ENCODE measurements at regions not wholly inside any gene's neighbourhood (a gene's known extent, or its start where the extent isn't known, plus 50 kb on each side); places are given as distances from the start of the nearest gene placed in this dataset.
"Not testable (repeated sequence)": the region's sequence is repeated elsewhere in the genome, so short reads cannot be mapped to it uniquely, and the experiment has no call there.

GRCh38 chr12:131499864-131500190, 211.1 kb upstream of the SFSWAP start:
- Histone ChIP-seq H3K36me3 (ENCODE audit: control insufficient read depth, insufficient read depth, low read length) (no peaks in the 10 kb centered on the region), H3K27me3 (ENCODE audit: control insufficient read depth, insufficient read depth, low read length) (no peaks in the 10 kb centered on the region), H3K27ac (ENCODE audit: low read depth, low read length) (no peak overlapping the region), H3K4me3 (ENCODE audit: low read length) (no peak overlapping the region), H3K9ac (ENCODE audit: low read length) (no peak overlapping the region), H3K4me1 (ENCODE audit: control insufficient read depth, insufficient read depth, low read length) (no peaks in the 10 kb centered on the region)

- Histone ChIP-seq H3K9ac (ENCODE audit: low read length) (no peak overlapping the region), H3K27ac (ENCODE audit: low read depth, low read length) (no peak overlapping the region), H3K4me3 (ENCODE audit: low read length) (no peak overlapping the region), H3K27me3 (ENCODE audit: control insufficient read depth, insufficient read depth, low read length) (no peaks in the 10 kb centered on the region), H3K36me3 (ENCODE audit: control insufficient read depth, insufficient read depth, low read length) (no peaks in the 10 kb centered on the region), H3K4me1 (ENCODE audit: control insufficient read depth, insufficient read depth, low read length) (no peaks in the 10 kb centered on the region)
These were observed 210.3 kb upstream of the SFSWAP start for GRCh38 chr12:131500564-131500963.

GRCh38 chr12:131505561-131505960, 205.3 kb upstream of the SFSWAP start:
- Histone ChIP-seq H3K27ac (ENCODE audit: low read depth, low read length) (no peak overlapping the region), H3K27me3 (ENCODE audit: control insufficient read depth, insufficient read depth, low read length) (no peaks in the 10 kb centered on the region), H3K9ac (ENCODE audit: low read length) (no peak overlapping the region), H3K4me3 (ENCODE audit: low read length) (no peak overlapping the region), H3K36me3 (ENCODE audit: control insufficient read depth, insufficient read depth, low read length) (no peaks in the 10 kb centered on the region), H3K4me1 (ENCODE audit: control insufficient read depth, insufficient read depth, low read length) (no peaks in the 10 kb centered on the region)

- no peaks in the 10 kb centered on the region for H3K36me3 ChIP-seq (ENCODE audit: control insufficient read depth, insufficient read depth, low read length)
- H3K27ac ChIP-seq (ENCODE audit: low read depth, low read length) = no peak overlapping the region
- H3K4me3 ChIP-seq (ENCODE audit: low read length) = no peak overlapping the region
- H3K4me1 ChIP-seq (ENCODE audit: control insufficient read depth, insufficient read depth, low read length) = no peaks in the 10 kb centered on the region
- no peaks in the 10 kb centered on the region for H3K27me3 ChIP-seq (ENCODE audit: control insufficient read depth, insufficient read depth, low read length)
- no peak overlapping the region for H3K9ac ChIP-seq (ENCODE audit: low read length)
These were observed 204.5 kb upstream of the SFSWAP start for GRCh38 chr12:131506426-131506825.

GRCh38 chr12:131507094-131507493, 203.8 kb upstream of the SFSWAP start:
- no peak overlapping the region for H3K9ac ChIP-seq (ENCODE audit: low read length)
- H3K36me3 ChIP-seq (ENCODE audit: control insufficient read depth, insufficient read depth, low read length) = no peaks in the 10 kb centered on the region
- no peaks in the 10 kb centered on the region for H3K27me3 ChIP-seq (ENCODE audit: control insufficient read depth, insufficient read depth, low read length)
- no peak overlapping the region for H3K27ac ChIP-seq (ENCODE audit: low read depth, low read length)
- H3K4me1 ChIP-seq (ENCODE audit: control insufficient read depth, insufficient read depth, low read length) = no peaks in the 10 kb centered on the region
- no peak overlapping the region for H3K4me3 ChIP-seq (ENCODE audit: low read length)

- Histone ChIP-seq H3K9ac (ENCODE audit: low read length) (no peak overlapping the region), H3K36me3 (ENCODE audit: control insufficient read depth, insufficient read depth, low read length) (no peaks in the 10 kb centered on the region), H3K4me1 (ENCODE audit: control insufficient read depth, insufficient read depth, low read length) (no peaks in the 10 kb centered on the region), H3K4me3 (ENCODE audit: low read length) (no peak overlapping the region), H3K27me3 (ENCODE audit: control insufficient read depth, insufficient read depth, low read length) (no peaks in the 10 kb centered on the region), H3K27ac (ENCODE audit: low read depth, low read length) (no peak overlapping the region)
These were observed 203.0 kb upstream of the SFSWAP start for GRCh38 chr12:131507881-131508280.

GRCh38 chr12:131509701-131510100, 201.2 kb upstream of the SFSWAP start:
- Histone ChIP-seq H3K4me3 (ENCODE audit: low read length) (no peak overlapping the region), H3K27ac (ENCODE audit: low read depth, low read length) (no peak overlapping the region), H3K9ac (ENCODE audit: low read length) (no peak overlapping the region), H3K27me3 (ENCODE audit: control insufficient read depth, insufficient read depth, low read length) (no peaks in the 10 kb centered on the region), H3K4me1 (ENCODE audit: control insufficient read depth, insufficient read depth, low read length) (no peaks in the 10 kb centered on the region), H3K36me3 (ENCODE audit: control insufficient read depth, insufficient read depth, low read length) (no peaks in the 10 kb centered on the region)

GRCh38 chr12:131510431-131510830, 200.5 kb upstream of the SFSWAP start:
- no peaks in the 10 kb centered on the region for H3K27me3 ChIP-seq (ENCODE audit: control insufficient read depth, insufficient read depth, low read length)

GRCh38 chr12:131511391-131511802, 199.5 kb upstream of the SFSWAP start:
- no peak overlapping the region for H3K27ac ChIP-seq (ENCODE audit: low read depth, low read length)
- no peaks in the 10 kb centered on the region for H3K27me3 ChIP-seq (ENCODE audit: control insufficient read depth, insufficient read depth, low read length)
- H3K4me1 ChIP-seq (ENCODE audit: control insufficient read depth, insufficient read depth, low read length) = no peaks in the 10 kb centered on the region
- no peaks in the 10 kb centered on the region for H3K36me3 ChIP-seq (ENCODE audit: control insufficient read depth, insufficient read depth, low read length)
- no peak overlapping the region for H3K4me3 ChIP-seq (ENCODE audit: low read length)
- H3K9ac ChIP-seq (ENCODE audit: low read length) = no peak overlapping the region

More at GRCh38 chr12:131510431-131510830, 200.5 kb upstream of the SFSWAP start:
- Histone ChIP-seq H3K9ac (ENCODE audit: low read length) (no peak overlapping the region), H3K4me3 (ENCODE audit: low read length) (no peak overlapping the region), H3K27ac (ENCODE audit: low read depth, low read length) (no peak overlapping the region), H3K4me1 (ENCODE audit: control insufficient read depth, insufficient read depth, low read length) (no peaks in the 10 kb centered on the region), H3K36me3 (ENCODE audit: control insufficient read depth, insufficient read depth, low read length) (no peaks in the 10 kb centered on the region)

- Histone ChIP-seq H3K9ac (ENCODE audit: low read length) (no peak overlapping the region), H3K4me3 (ENCODE audit: low read length) (no peak overlapping the region), H3K27ac (ENCODE audit: low read depth, low read length) (no peak overlapping the region), H3K27me3 (ENCODE audit: control insufficient read depth, insufficient read depth, low read length) (no peaks in the 10 kb centered on the region), H3K4me1 (ENCODE audit: control insufficient read depth, insufficient read depth, low read length) (no peaks in the 10 kb centered on the region), H3K36me3 (ENCODE audit: control insufficient read depth, insufficient read depth, low read length) (no peaks in the 10 kb centered on the region)
These were observed 198.9 kb upstream of the SFSWAP start for GRCh38 chr12:131511803-131512561.

- Histone ChIP-seq H3K9ac (ENCODE audit: low read length) (no peak overlapping the region), H3K4me1 (ENCODE audit: control insufficient read depth, insufficient read depth, low read length) (no peaks in the 10 kb centered on the region), H3K27ac (ENCODE audit: low read depth, low read length) (no peak overlapping the region), H3K4me3 (ENCODE audit: low read length) (no peak overlapping the region), H3K27me3 (ENCODE audit: control insufficient read depth, insufficient read depth, low read length) (no peaks in the 10 kb centered on the region), H3K36me3 (ENCODE audit: control insufficient read depth, insufficient read depth, low read length) (no peaks in the 10 kb centered on the region)
These were observed 197.3 kb upstream of the SFSWAP start for GRCh38 chr12:131513606-131514005.

GRCh38 chr12:131520553-131520952, 190.3 kb upstream of the SFSWAP start:
- not testable (repeated sequence) for H3K27ac ChIP-seq (ENCODE audit: low read depth, low read length); H3K27me3 ChIP-seq (ENCODE audit: control insufficient read depth, insufficient read depth, low read length); H3K36me3 ChIP-seq (ENCODE audit: control insufficient read depth, insufficient read depth, low read length); H3K4me3 ChIP-seq (ENCODE audit: low read length); H3K4me1 ChIP-seq (ENCODE audit: control insufficient read depth, insufficient read depth, low read length); H3K9ac ChIP-seq (ENCODE audit: low read length)

GRCh38 chr12:131521326-131521725, 189.6 kb upstream of the SFSWAP start:
- Histone ChIP-seq H3K4me1 (ENCODE audit: control insufficient read depth, insufficient read depth, low read length) (no peaks in the 10 kb centered on the region), H3K27me3 (ENCODE audit: control insufficient read depth, insufficient read depth, low read length) (no peaks in the 10 kb centered on the region), H3K36me3 (ENCODE audit: control insufficient read depth, insufficient read depth, low read length) (no peaks in the 10 kb centered on the region), H3K9ac (ENCODE audit: low read length) (no peak overlapping the region), H3K4me3 (ENCODE audit: low read length) (no peak overlapping the region), H3K27ac (ENCODE audit: low read depth, low read length) (no peak overlapping the region)

Measured in rectal smooth muscle tissue (tissue), 1 donor.